ENCODE measurements at regions not wholly inside any gene's neighbourhood (a gene's known extent, or its start where the extent isn't known, plus 50 kb on each side); places are given as distances from the start of the nearest gene placed in this dataset.
"Not testable (repeated sequence)": the region's sequence is repeated elsewhere in the genome, so short reads cannot be mapped to it uniquely, and the experiment has no call there.

- DNase-seq = no peak
Measured at GRCh38 chrX:150217609-150218008, 145.5 kb upstream of the MAMLD1 start.

DNA sequence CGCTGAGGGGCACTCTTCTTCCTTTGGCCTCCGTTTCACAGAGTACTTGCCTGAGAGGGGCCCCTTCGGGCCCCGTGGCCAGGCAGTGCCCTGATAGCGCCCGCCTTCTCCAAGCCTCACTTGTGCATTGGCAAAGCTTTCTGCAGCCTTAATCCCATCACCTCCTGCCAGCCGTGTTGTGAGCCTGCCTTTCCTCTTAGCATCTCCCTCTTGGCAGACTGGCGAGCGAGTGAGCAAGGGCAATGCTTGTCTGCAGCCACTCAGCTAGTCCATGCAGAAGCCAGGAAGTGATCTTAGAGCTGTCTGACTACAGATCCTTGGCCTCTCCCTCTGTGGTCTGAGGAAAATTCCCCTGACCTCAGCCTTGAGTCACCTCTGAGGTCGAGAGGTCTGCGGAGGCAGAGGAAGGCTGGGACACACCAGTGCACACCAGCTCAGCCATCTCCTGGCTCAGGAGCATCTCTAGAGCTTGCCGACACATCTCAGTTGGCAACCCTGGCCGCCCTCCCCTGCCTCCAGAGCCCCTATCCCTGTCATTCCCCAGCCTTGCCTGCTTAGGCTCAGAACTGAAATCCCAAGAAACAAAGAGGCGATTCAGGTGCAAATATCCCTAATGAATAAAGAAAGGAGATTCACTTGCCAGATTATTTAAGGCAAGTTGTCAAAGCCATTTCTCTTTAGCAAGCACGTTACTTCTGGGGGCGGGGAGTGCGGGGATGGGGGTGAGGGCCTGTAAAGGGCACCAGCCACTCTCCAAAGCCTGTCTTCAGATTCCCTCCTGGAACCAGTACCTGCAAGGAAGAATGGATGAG, 143.5 kb upstream of the MAMLD1 start:
- peak; percentile 11 for DNase-seq

- DNase-seq = no peak
Measured at GRCh38 chrX:150223176-150224015, 139.7 kb upstream of the MAMLD1 start.

DNA sequence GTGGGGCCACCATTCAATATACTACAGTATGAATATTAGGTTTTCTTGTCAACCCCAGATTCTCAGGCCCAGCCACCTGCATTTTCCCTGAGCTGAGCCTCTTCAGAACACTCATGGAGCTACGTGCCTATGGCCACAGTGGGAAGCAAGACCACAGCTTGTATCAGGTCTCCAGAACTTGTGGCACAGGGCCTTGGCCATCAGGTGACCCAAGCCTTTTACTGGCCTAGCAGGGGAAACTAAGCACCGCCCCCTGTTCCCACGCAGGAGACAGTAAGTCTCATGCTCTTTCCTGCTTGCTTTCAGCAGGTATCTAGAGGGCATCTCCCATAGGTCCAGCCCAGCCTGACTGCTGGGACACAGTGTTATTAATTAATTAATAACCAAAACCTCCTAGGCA, 138.4 kb upstream of the MAMLD1 start:
- DNase-seq = no peak

- DNase-seq = no peak
Measured at GRCh38 chrX:150225266-150225665, 137.9 kb upstream of the MAMLD1 start.

- no peak for DNase-seq
Measured at GRCh38 chrX:150225756-150226155, 137.4 kb upstream of the MAMLD1 start.

DNA sequence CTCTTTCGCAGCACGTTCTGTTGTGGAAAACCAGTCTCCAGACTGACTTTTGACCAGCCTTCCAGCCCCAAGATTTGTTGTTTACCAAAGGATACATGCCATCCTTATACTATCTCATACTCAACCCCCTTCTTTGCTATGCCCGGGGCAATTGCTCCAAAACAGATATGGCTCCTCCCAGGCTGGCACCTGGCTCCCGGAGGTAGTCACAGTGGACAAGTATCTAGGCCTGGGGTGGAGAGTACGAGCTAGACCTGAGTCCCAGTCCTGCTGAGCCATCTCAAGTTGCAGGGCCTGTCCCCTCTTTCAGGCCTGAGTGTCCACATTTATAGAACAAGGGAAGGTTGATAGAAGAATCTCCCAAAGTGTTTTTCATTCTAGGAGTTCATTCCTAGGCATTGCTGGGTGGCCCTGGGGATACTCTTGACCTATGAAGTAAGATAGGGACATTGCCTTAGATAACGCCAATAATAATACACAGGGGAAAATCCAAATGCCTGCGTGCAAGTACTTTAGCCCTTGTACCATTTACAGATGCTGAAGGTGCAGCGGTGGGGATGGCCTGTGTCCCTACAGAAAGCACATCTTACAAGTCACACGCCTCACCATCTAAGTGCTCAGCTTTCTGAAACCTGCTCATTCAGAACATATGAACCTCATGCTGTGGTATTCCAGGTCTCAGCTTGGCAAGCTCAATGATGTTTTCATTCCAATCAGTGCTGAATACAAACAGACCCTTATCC, 136.7 kb upstream of the MAMLD1 start:
- DNase-seq = no peak

DNA sequence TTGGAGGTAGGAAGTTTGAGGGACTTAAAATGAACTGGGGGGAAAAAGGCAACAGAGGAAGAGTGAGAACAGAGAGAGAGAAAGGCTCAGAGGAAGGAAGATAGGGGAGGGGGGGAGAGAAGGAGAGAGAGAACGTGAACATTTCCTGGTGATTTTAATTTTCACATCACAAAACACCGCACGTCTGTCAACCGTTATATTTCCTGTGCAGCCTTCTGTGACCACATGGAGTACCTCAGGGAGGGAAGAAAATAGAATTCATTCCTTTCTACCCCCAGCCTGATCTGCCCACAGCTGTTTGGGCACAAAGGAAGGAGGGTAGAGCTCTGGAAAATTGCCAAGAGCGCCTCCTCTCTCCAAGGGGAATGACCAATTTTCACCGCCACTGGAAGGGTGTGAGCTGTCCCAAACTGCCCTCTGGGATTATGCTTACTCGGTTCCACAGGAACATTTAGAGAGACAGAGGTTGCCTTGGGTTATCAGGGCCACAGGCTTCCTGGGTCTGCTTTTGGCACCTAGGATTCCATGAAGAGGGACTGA, 135.7 kb upstream of the MAMLD1 start:
- no peak for DNase-seq

GRCh38 chrX:150227873-150228410, 135.2 kb upstream of the MAMLD1 start:
- DNase-seq = no peak

DNA sequence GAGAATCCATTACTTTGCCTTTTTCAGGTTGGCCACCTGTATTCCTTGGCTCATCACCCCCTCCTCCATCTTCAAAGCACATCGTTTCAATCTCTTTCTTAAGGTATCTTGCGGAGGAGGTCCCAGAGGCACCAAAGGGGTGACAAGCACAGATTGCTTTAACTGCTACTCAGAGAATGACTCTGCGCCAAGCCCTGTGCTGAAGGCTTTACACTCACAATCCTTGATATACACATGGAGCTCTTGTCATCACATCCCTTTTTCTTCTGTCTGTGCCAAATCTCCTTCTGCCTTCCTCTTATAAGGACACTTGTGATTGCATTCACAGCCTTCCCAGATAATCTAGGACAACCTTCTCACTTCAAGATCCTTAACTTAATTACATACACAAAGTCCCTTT, 134.7 kb upstream of the MAMLD1 start:
- no peak for DNase-seq

GRCh38 chrX:150229030-150229429, 134.1 kb upstream of the MAMLD1 start:
- DNase-seq = no peak

- DNase-seq = no peak
Measured at GRCh38 chrX:150229481-150229880, 133.6 kb upstream of the MAMLD1 start.

- DNase-seq = not testable (repeated sequence)
Measured at GRCh38 chrX:150230952-150231351, 132.2 kb upstream of the MAMLD1 start.

GRCh38 chrX:150231368-150231767, 131.7 kb upstream of the MAMLD1 start:
- DNase-seq = not testable (repeated sequence)

GRCh38 chrX:150232222-150232621, 130.9 kb upstream of the MAMLD1 start:
- DNase-seq = not testable (repeated sequence)

DNA sequence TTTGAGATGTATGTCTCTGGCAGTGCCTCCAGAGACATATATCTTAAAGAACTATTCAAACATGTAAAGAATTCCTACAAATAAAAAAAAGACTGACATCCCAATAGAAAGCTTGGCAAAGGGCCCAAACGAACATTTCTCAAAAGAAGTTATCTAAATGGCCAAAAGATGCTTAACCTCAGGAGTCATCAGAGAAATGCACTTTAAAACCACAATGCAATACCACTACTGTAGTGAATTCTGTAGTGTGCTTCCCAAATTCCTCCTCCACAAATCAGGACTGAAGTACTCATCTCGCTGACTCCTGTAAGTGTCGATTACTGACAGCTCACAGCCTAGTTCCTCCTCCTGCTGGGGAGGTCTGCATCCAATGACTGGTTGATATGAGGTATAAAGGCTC, 129.0 kb upstream of the MAMLD1 start:
- no peak for DNase-seq

GRCh38 chrX:150236327-150236726, 126.8 kb upstream of the MAMLD1 start:
- no peak for DNase-seq

- DNase-seq = no peak
Measured at GRCh38 chrX:150238632-150239382, 124.3 kb upstream of the MAMLD1 start.

DNA sequence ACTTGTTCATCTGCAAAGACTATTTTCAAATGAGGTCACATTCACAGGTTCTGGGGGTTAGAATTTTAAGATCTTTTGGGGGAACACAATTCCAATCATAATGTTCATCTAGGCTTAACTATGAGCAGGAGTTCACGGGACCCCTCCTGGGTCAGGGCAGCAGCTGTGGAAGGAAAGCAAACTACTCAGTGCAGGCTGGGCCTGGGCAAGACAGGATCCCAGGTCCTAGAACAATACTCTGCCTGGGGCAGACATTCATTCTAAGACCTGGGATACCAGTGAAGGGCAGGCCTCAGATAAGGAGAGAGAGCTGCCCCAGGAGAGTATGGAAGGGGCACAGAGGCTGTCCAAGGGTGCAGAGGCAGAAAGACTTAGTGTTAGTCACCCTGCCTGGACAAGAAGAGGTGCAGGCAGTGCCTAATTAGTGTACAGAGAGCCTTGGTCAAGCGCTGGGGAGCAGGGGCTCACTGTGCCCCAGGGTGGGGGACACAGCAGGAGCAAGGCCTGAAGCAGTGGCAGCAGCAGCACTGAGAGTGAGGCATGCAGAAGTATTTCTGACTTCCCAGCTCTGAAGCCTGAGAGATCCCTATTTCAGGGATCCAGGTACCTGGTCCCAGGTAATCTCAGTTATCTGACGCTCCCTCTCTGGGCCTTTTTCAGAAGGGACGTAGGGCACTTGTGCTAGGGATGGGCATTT, 123.0 kb upstream of the MAMLD1 start:
- no peak for DNase-seq

- no peak for DNase-seq
Measured at GRCh38 chrX:150240643-150240970, 122.5 kb upstream of the MAMLD1 start.

DNA sequence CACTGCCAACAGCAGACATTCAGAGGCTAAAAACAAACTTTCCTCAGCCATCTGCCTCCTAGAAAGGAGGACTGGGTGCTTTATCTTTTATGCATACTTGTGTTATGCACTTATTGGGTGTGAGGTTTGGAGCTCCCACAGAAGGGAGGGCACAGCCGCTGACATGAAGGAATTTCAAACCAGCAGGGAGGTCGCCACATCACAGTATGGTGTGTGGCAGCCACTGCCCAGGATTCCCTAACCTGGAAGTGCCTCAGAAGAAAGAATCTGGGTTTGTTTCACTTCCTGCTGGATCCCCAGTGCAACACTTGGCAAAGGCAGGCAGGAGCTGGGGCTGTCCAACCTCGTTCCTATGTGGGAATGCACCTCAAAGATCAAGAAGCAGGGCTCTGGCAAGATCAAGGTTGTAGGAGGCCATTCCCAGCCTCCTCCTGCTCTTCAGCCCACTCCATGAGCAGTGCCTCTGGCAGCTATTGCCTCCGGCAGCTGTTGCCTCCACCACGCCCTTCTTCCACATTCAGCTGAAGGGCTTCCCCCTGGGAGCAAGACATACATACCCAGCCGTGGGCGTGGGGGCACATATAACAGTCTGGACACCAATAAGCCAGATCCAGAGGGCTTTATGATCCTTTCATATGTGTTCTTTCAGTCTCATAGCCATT, 109.0 kb upstream of the MAMLD1 start:
- DNase-seq = no peak
